Coronary artery (tissue), 2 donors: ENCODE measurements at regions not wholly inside any gene's neighbourhood (a gene's known extent, or its start where the extent isn't known, plus 50 kb on each side); places are given as distances from the start of the nearest gene placed in this dataset.

Source experiments
- DNase-seq: peaks from one replicate; pipeline ENCODE4 v3.0.0-alpha.2; 2017; ENCODE audit warnings: low spot score
- H3K27ac ChIP-seq, 2 donors: fragments of 200-600 bp; sonication (generic); one replicate each; pipeline ENCODE4 v1.5.1; 2016 to 2019
- H3K4me3 ChIP-seq: fragments of 200-600 bp; sonication (generic); 2 replicates; pipeline ENCODE4 v1.5.1; 2016; ENCODE audit warnings: mild to moderate bottlenecking, moderate library complexity
- CTCF ChIP-seq: fragments of 200-600 bp; sonication (generic); IDR thresholded peaks from one replicate; pipeline ENCODE4 v1.5.1; 2019; ENCODE audit warnings: antibody characterized with exemption

GRCh38 chr3:115347737-115348136 is 200.6 kb upstream of the ZBTB20 start:
- Histone ChIP-seq H3K27ac (no peak overlapping the region), H3K4me3 (no peak overlapping the region)
- DNase-seq, result no peak
- TF ChIP-seq CTCF, result no peak

- DNase-seq, result no peak
- Histone ChIP-seq H3K27ac (no peak overlapping the region), H3K4me3 (no peak overlapping the region)
- TF ChIP-seq CTCF, result no peak
Measured at GRCh38 chr3:115348412-115348811, 201.3 kb upstream of the ZBTB20 start.

DNA sequence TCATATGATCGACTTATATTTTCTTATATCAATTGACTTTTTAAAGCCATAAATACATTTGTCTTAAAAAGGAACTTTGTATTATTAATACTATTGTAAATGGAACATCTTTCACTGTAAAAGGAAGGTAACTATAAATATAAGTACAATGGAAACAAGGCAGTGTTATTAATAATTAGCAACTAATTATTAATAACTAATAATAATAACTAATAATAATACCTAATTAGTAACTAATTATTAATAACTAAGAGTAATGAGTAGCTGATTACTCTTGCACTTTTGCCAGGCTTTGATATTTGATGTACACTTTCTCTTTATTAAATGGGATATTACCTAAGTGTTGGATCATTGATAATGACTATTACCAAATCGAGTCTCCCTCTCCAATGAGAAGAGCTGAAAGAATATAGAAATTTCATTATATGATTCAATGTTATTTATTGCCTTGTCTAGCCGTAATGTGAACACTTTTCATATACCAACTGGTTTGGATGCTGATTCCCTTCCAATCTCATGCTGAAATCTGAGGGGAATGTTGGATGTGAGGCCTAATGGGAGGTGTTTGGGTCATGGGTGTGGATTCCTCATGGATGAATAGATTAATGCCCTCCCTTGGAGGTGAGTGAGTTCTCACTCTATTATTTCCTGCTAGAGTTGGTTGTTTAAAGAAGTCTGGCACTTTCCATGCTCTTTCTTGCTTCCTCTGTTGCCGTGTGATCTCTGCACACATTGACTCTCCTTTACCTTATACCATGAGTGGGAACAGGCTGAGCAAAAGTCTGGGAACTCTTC is 202.1 kb upstream of the ZBTB20 start:
- no peak for DNase-seq
- TF ChIP-seq CTCF, result no peak
- H3K4me3 ChIP-seq, result no peak overlapping the region
- no peak overlapping the region for H3K27ac ChIP-seq

GRCh38 chr3:115350606-115351005 is 203.5 kb upstream of the ZBTB20 start:
- Histone ChIP-seq H3K4me3 (no peak overlapping the region), H3K27ac (no peak overlapping the region)
- no peak for DNase-seq
- TF ChIP-seq CTCF, result no peak

- Histone ChIP-seq H3K27ac (no peak overlapping the region), H3K4me3 (no peak overlapping the region)
- TF ChIP-seq CTCF, result no peak
- no peak for DNase-seq
Measured at GRCh38 chr3:115351193-115351592, 204.1 kb upstream of the ZBTB20 start.

DNA sequence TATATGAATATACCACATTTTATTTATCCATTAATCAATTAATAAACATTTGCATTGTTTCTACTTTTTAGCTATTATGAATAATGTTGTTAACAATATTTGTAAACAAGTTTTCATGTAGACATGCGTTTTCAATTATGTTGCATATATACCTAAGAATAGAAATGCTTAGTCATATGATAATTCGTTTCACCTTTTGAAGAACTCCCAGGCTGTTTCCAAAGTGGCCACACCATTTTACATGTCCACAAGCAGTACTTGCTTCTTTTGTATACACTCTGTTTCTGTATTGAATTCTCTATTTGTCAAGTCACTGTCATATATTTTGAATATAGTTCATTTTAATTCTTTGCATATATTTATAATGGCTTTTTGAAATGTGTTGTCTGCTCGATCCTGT is 206.9 kb upstream of the ZBTB20 start:
- TF ChIP-seq CTCF, result no peak
- Histone ChIP-seq H3K4me3 (no peak overlapping the region), H3K27ac (no peak overlapping the region)
- DNase-seq, result no peak

- H3K27ac ChIP-seq, result no peak overlapping the region
- no peak overlapping the region for H3K4me3 ChIP-seq
- TF ChIP-seq CTCF, result no peak
- DNase-seq, result no peak
Measured at GRCh38 chr3:115357456-115357855, 210.4 kb upstream of the ZBTB20 start.
